ENCODE measurements at regions not wholly inside any gene's neighbourhood (a gene's known extent, or its start where the extent isn't known, plus 50 kb on each side); places are given as distances from the start of the nearest gene placed in this dataset.

DNA sequence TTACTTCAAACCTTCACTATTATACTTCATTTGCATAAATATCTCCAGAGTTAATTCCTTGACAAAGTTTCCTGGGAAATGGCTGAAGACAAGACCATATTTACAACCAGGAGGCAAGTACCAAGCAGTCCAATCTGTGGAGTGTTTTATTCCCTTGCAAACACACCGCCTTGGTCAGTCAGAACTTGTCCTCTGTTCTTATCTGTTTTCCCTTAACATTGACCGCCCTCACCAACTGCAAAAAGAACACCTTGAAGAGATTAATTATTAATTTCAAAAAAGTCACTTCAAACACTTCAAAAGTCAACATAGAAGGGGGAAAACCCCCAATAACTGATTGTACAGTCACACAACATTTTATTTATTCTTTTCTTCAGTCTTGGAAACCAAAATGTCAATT lies 269.0 kb upstream of the RGMB start:
- no peaks in the 10 kb centered on the region for H3K9me3 Mint-ChIP-seq
- no peak for DNase-seq
- H3K4me3 Mint-ChIP-seq, result no peak overlapping the region
- TF ChIP-seq, protein P1, sequence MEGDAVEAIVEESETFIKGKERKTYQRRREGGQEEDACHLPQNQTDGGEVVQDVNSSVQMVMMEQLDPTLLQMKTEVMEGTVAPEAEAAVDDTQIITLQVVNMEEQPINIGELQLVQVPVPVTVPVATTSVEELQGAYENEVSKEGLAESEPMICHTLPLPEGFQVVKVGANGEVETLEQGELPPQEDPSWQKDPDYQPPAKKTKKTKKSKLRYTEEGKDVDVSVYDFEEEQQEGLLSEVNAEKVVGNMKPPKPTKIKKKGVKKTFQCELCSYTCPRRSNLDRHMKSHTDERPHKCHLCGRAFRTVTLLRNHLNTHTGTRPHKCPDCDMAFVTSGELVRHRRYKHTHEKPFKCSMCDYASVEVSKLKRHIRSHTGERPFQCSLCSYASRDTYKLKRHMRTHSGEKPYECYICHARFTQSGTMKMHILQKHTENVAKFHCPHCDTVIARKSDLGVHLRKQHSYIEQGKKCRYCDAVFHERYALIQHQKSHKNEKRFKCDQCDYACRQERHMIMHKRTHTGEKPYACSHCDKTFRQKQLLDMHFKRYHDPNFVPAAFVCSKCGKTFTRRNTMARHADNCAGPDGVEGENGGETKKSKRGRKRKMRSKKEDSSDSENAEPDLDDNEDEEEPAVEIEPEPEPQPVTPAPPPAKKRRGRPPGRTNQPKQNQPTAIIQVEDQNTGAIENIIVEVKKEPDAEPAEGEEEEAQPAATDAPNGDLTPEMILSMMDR (IDR thresholded peaks at IDR 0.05), result no peak
- H3K27me3 Mint-ChIP-seq (ENCODE audit: insufficient read depth), result no peaks in the 10 kb centered on the region
- peaks cover 13% of the 10 kb centered on the region for H3K4me1 Mint-ChIP-seq (ENCODE audit: low read depth)
- no peak overlapping the region for H3K27ac Mint-ChIP-seq
- H3K36me3 Mint-ChIP-seq (ENCODE audit: low read depth), result no peaks in the 10 kb centered on the region

DNA sequence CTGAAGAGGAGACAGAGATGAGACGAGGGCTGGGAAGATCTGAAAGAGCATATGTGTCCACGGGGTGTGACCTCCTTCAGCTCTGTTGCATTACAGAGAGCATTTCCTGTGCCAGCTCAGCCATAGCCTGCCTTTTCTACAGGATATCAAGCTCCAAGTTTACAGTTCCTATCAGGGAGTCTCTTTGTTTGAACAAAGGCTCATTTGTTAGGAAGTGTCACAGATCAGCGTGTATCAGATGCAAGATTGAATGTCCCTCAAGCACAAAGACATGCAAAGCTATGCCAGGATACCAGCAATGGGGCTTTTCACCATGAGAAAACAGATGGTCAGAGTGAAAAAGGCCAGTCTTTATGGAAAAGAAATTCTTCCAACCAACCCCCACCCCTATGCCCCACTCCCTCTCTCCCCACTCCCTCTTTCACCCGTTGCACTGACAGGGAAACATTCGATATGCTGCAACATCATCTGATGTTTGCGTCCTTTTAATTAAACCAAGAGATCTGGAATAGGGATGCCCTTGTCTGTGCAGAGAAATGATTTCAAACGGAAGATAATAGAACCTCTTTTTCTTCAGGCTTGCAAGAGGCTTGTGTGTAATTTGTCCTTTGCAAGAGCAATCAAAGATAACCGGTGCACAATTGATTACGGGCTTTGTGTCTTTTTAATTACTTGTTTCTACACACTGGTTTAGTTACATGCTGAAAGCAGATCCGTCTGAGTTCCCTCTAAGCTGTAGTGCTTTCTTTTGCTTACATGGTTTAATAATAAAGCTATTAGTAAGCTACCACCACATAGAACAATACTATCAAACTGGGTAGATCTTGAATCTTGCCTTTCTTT lies 263.1 kb upstream of the RGMB start:
- TF ChIP-seq, protein P1 (IDR thresholded peaks at IDR 0.05), result no peak
- no peak overlapping the region for H3K27ac Mint-ChIP-seq

DNA sequence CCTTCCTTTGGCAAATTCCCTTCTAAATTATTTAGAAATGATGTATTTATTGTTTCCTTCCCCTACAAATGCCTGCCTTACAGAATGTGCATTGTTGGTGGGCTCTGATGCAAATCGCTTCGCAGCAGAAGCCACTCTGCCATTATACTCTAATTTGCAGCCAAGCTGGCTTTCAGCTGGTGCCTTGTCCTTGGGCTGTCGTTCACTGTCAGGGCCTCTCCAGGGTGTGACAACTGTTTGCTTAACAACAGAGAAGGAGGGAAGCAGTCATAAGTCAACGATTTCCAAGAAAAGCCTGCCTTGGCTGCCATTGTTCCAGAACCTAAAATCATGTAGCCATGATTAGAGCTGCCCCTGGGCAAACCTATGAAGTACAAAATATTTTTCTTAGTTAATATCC lies 260.1 kb upstream of the RGMB start:
- H3K4me1 Mint-ChIP-seq (ENCODE audit: low read depth), result peaks cover 26% of the 10 kb centered on the region
- H3K4me3 Mint-ChIP-seq, result no peak overlapping the region
- no peak for DNase-seq
- H3K9me3 Mint-ChIP-seq, result no peaks in the 10 kb centered on the region
- H3K27ac Mint-ChIP-seq, result no peak overlapping the region
- TF ChIP-seq, protein P1 (IDR thresholded peaks at IDR 0.05), result no peak
- no peaks in the 10 kb centered on the region for H3K27me3 Mint-ChIP-seq (ENCODE audit: insufficient read depth)
- H3K36me3 Mint-ChIP-seq (ENCODE audit: low read depth), result no peaks in the 10 kb centered on the region

More for the DNA sequence above, 263.1 kb upstream of the RGMB start:
- H3K4me3 Mint-ChIP-seq, result no peak overlapping the region
- peaks cover 26% of the 10 kb centered on the region for H3K4me1 Mint-ChIP-seq (ENCODE audit: low read depth)
- H3K36me3 Mint-ChIP-seq (ENCODE audit: low read depth), result no peaks in the 10 kb centered on the region
- no peaks in the 10 kb centered on the region for H3K27me3 Mint-ChIP-seq (ENCODE audit: insufficient read depth)
- DNase-seq, result no peak
- no peaks in the 10 kb centered on the region for H3K9me3 Mint-ChIP-seq

DNA sequence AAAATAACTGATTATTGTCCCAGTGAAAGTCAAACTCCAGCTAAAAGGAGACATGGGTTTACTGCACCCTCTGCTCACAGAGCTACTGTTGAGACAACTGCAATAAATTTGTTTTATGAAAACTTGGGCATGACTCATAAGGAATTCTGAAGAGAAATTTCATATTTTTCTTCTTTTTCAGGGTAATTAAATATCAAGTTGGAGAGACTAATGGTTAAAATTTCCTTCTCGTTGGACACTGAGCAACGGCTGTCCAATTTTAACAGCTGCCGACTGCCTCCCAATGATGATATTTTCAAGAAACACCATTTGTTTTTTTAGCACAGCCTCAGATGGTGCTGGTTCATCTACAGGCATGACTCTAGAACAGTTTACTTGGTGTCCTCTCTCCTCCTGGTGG lies 259.2 kb upstream of the RGMB start:
- peak; percentile 4 for DNase-seq
- Mint-ChIP-seq H3K27ac (no peak overlapping the region; the same call in 1 of the 2 replicates), H3K36me3 (ENCODE audit: low read depth) (no peaks in the 10 kb centered on the region), H3K9me3 (no peaks in the 10 kb centered on the region), H3K4me1 (ENCODE audit: low read depth) (peaks cover 28% of the 10 kb centered on the region), H3K27me3 (ENCODE audit: insufficient read depth) (no peaks in the 10 kb centered on the region), H3K4me3 (no peak overlapping the region)
- TF ChIP-seq, protein P1 (IDR thresholded peaks at IDR 0.05), result no peak

DNA sequence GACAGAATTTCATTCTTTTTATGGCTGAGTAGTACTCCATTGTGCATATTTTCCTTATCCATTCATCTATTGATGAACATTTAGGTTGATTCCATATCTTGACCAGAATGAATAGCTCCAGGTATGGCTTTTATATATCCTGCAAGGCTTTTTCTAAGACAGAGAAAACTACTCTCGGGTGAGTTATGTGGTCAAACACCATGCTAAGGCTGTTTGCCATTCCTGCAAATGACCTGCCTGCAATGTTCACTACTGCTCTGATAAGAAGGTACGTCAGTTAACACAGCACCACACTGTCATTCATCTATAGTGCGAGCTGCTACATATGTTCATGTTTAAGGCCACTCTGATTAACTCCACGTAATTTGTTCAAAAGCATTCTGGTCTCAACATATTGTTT lies 256.8 kb upstream of the RGMB start:
- H3K4me1 Mint-ChIP-seq (ENCODE audit: low read depth), result peaks cover 20% of the 10 kb centered on the region
- H3K27me3 Mint-ChIP-seq (ENCODE audit: insufficient read depth), result no peaks in the 10 kb centered on the region
- no peak overlapping the region for H3K27ac Mint-ChIP-seq
- DNase-seq, result no peak
- H3K9me3 Mint-ChIP-seq, result no peaks in the 10 kb centered on the region
- TF ChIP-seq, protein P1 (IDR thresholded peaks at IDR 0.05), result no peak
- no peaks in the 10 kb centered on the region for H3K36me3 Mint-ChIP-seq (ENCODE audit: low read depth)
- H3K4me3 Mint-ChIP-seq, result no peak overlapping the region

Measured in HFFc6 (cell line).